IPS DF 4.7 (cell line): ENCODE measurements at regions not wholly inside any gene's neighbourhood (a gene's known extent, or its start where the extent isn't known, plus 50 kb on each side); places are given as distances from the start of the nearest gene placed in this dataset.
A peak's percentile ranks its signal among the peaks of the same experiment; 100 is the strongest.
"Not testable (repeated sequence)": the region's sequence is repeated elsewhere in the genome, so short reads cannot be mapped to it uniquely, and the experiment has no call there.

Source experiments
- DNase-seq: peaks from one replicate; pipeline ENCODE4 v3.0.0-alpha.2; 2013; ENCODE audit warnings: low spot score; ENCODE audit errors: extremely low read depth

GRCh38 chr10:5268743-5269142, 72.1 kb downstream of the AKR1C4 start:
- DNase-seq, result no peak

- no peak for DNase-seq
These were observed 73.2 kb downstream of the AKR1C4 start for GRCh38 chr10:5269791-5270190.

- no peak for DNase-seq
These were observed 74.9 kb downstream of the AKR1C4 start for GRCh38 chr10:5271526-5271925.

GRCh38 chr10:5272065-5272803, 75.6 kb downstream of the AKR1C4 start:
- DNase-seq, result no peak

GRCh38 chr10:5274795-5275194, 78.2 kb downstream of the AKR1C4 start:
- DNase-seq, result no peak

GRCh38 chr10:5281356-5281755, 83.4 kb upstream of the UCN3 start:
- no peak for DNase-seq

- no peak for DNase-seq
These were observed 82.6 kb upstream of the UCN3 start for GRCh38 chr10:5282137-5282536.

- peak; percentile 66 for DNase-seq
These were observed 81.2 kb upstream of the UCN3 start for GRCh38 chr10:5283305-5284158.

GRCh38 chr10:5284311-5285057, 80.3 kb upstream of the UCN3 start:
- DNase-seq, result no peak

- DNase-seq, result no peak
These were observed 79.6 kb upstream of the UCN3 start for GRCh38 chr10:5285186-5285585.

- no peak for DNase-seq
These were observed 76.4 kb upstream of the UCN3 start for GRCh38 chr10:5288359-5288758.

GRCh38 chr10:5289228-5289627, 75.5 kb upstream of the UCN3 start:
- DNase-seq, result not testable (repeated sequence)

- DNase-seq, result no peak
These were observed 73.1 kb upstream of the UCN3 start for GRCh38 chr10:5291501-5292195.

GRCh38 chr10:5292196-5292735, 72.5 kb upstream of the UCN3 start:
- no peak for DNase-seq

GRCh38 chr10:5292970-5293369, 71.8 kb upstream of the UCN3 start:
- DNase-seq, result not testable (repeated sequence)

- DNase-seq, result peak; percentile 81
These were observed 70.8 kb upstream of the UCN3 start for GRCh38 chr10:5293691-5294550.

GRCh38 chr10:5297466-5297865, 67.3 kb upstream of the UCN3 start:
- no peak for DNase-seq

GRCh38 chr10:5297996-5298395, 66.8 kb upstream of the UCN3 start:
- no peak for DNase-seq

- no peak for DNase-seq
These were observed 64.8 kb upstream of the UCN3 start for GRCh38 chr10:5299950-5300349.

- no peak for DNase-seq
These were observed 61.3 kb upstream of the UCN3 start for GRCh38 chr10:5303504-5303903.
